Endothelial cell of umbilical vein (primary cell): ENCODE measurements at regions not wholly inside any gene's neighbourhood (a gene's known extent, or its start where the extent isn't known, plus 50 kb on each side); places are given as distances from the start of the nearest gene placed in this dataset.

ENCODE experiments used
- BruUV-seq: library from RNA; stranded (reverse); fragments of 400-500 nt; replicated peaks from 2 replicates; lab custom pipeline; 2021; lab: Mats Ljungman, UMichigan
- CTCF ChIA-PET: fragments of 300-600, 350-600 bp; sonication (Branson Sonifier 250); formaldehyde crosslinking; loops from one replicate; lab custom pipeline; 2021; ENCODE audit warnings: antibody characterized with exemption, inconsistent platforms; lab: Charles Lee
- POLR2A ChIA-PET: fragments of 300-600, 350-600 bp; sonication (Branson Sonifier 250); formaldehyde crosslinking; loops from one replicate; lab custom pipeline; 2021; ENCODE audit warnings: antibody characterized with exemption, inconsistent platforms; lab: Charles Lee
- DNase-seq: peaks from one replicate; pipeline ENCODE4 v3.0.0-alpha.2; 2011; ENCODE audit warnings: low read depth, low spot score
- FAIRE-seq: peaks from 2 replicates; lab custom pipeline; 2011; peaks lifted over from hg19 to GRCh38; lab: Jason Lieb, UNC
- H2AFZ ChIP-seq: 2 replicates; pipeline ENCODE4 v1.6.0; 2012; ENCODE audit warnings: low read depth, low read length, control low read depth, inconsistent platforms
- H3K27ac ChIP-seq: 2 replicates; pipeline ENCODE4 v1.5.1; 2011; ENCODE audit warnings: low read depth, mild to moderate bottlenecking, control low read depth, low read length, moderate library complexity; ENCODE audit not compliant: insufficient read depth
- H3K27me3 ChIP-seq, 2 experiments: 2 replicates each; pipeline versions ENCODE4 v1.6.0 to v1.6.1; 2011; ENCODE audit warnings: low read length in 2 of 2, mixed read lengths in 1 of 2; ENCODE audit not compliant: control insufficient read depth in 2 of 2, insufficient read depth in 2 of 2
- H3K36me3 ChIP-seq, 2 experiments: 2 replicates in 1 of 2; 3 replicates in 1 of 2; pipeline ENCODE4 v1.5.1; 2011; ENCODE audit warnings: low read length in 2 of 2, mild to moderate bottlenecking in 1 of 2, moderate library complexity in 1 of 2; ENCODE audit not compliant: control insufficient read depth in 2 of 2, insufficient read depth in 2 of 2; ENCODE audit errors: extremely low read depth in 1 of 2
- H3K4me1 ChIP-seq: 3 replicates; pipeline ENCODE4 v1.5.1; 2011; ENCODE audit warnings: mild to moderate bottlenecking, low read length; ENCODE audit not compliant: control insufficient read depth, insufficient read depth; ENCODE audit errors: extremely low read depth
- H3K4me2 ChIP-seq: 2 replicates; pipeline ENCODE4 v1.6.1; 2011; ENCODE audit warnings: low read length, control low read depth, mixed read lengths; ENCODE audit not compliant: insufficient read depth
- H3K4me3 ChIP-seq, 3 experiments: fragments of 200-600 bp in 1 of 3; sonication (generic), shearing (Covaris generic) in 1 of 3; replicated peaks in 1 of 3; 2 replicates each; pipeline ENCODE4 v1.5.1; 2011 to 2016; ENCODE audit warnings: control low read depth in 3 of 3, low read length in 3 of 3, mild to moderate bottlenecking in 2 of 3, inconsistent platforms in 1 of 3, low read depth in 1 of 3, moderate library complexity in 1 of 3; ENCODE audit not compliant: insufficient read depth in 1 of 3
- H3K79me2 ChIP-seq: 2 replicates; pipeline ENCODE4 v1.6.0; 2012; ENCODE audit warnings: low read length, inconsistent platforms; ENCODE audit not compliant: control insufficient read depth, insufficient read depth
- H3K9ac ChIP-seq: replicated peaks from 2 replicates; pipeline ENCODE3; 2011; ENCODE audit warnings: low read length, control low read depth; ENCODE audit not compliant: insufficient read depth; ENCODE audit errors: extremely low read depth
- H3K9me1 ChIP-seq: replicated peaks from 3 replicates; pipeline ENCODE4 v1.6.0; 2011; ENCODE audit warnings: mild to moderate bottlenecking, low read length; ENCODE audit not compliant: control insufficient read depth, insufficient read depth; ENCODE audit errors: extremely low read depth
- H3K9me3 ChIP-seq: replicated peaks from 2 replicates; pipeline ENCODE4 v1.5.1; 2012; ENCODE audit warnings: low read length, inconsistent platforms; ENCODE audit not compliant: control insufficient read depth, insufficient read depth
- H4K20me1 ChIP-seq: replicated peaks from 2 replicates; pipeline ENCODE3; 2011; ENCODE audit warnings: mild to moderate bottlenecking, low read length; ENCODE audit not compliant: control insufficient read depth, insufficient read depth; ENCODE audit errors: extremely low read depth
- EZH2 ChIP-seq: IDR thresholded peaks from 2 replicates; pipeline ENCODE4 v1.6.1; 2012; ENCODE audit warnings: borderline replicate concordance, low read depth, mild to moderate bottlenecking, moderate library complexity, low read length, inconsistent platforms; ENCODE audit not compliant: severe bottlenecking
- FOS ChIP-seq: IDR thresholded peaks from 2 replicates; pipeline ENCODE4 v1.6.1; 2011; ENCODE audit warnings: mild to moderate bottlenecking, low read length, moderate library complexity, borderline replicate concordance; ENCODE audit not compliant: insufficient read depth
- GATA2 ChIP-seq: IDR thresholded peaks from 2 replicates; pipeline ENCODE4 v1.7.0; 2011; ENCODE audit warnings: low read depth, mild to moderate bottlenecking, moderate library complexity, mixed read lengths, low read length; ENCODE audit not compliant: insufficient read length, insufficient read depth
- JUN ChIP-seq: IDR thresholded peaks from 2 replicates; pipeline ENCODE4 v1.6.1; 2011; ENCODE audit warnings: borderline replicate concordance, low read depth; ENCODE audit not compliant: insufficient read length, insufficient read depth
- MYC ChIP-seq: IDR thresholded peaks from one replicate; pipeline ENCODE4 v1.6.1; 2011; ENCODE audit warnings: mild to moderate bottlenecking, low read depth, low read length
- POLR2A ChIP-seq: IDR thresholded peaks from 2 replicates; pipeline ENCODE4 v1.6.1; 2012; ENCODE audit warnings: low read depth, mild to moderate bottlenecking, control low read depth, low read length
- POLR2AphosphoS5 ChIP-seq: IDR thresholded peaks from 2 replicates; pipeline ENCODE4 v1.6.1; 2012; ENCODE audit warnings: low read depth, mild to moderate bottlenecking, control low read depth, low read length, moderate library complexity; ENCODE audit not compliant: insufficient read depth
- dilution Hi-C: fragments of 300-500 bp; cut with MboI; formaldehyde crosslinking; loops from one replicate; pipeline ENCODE4 v1.15.0; 2019; ENCODE audit warnings: low sequenced_read_pairs; ENCODE audit not compliant: extremely low pct_ligation_motif_present
- intact Hi-C: fragments of 100-400 bp; cut with micrococcal nuclease; formaldehyde crosslinking; loops from one replicate; pipeline ENCODE4 v1.10.0; 2022
- TF ChIP-seq, protein P1 (sequence below): IDR thresholded peaks from 2 replicates; pipeline ENCODE4 v1.6.1; 2011; ENCODE audit not compliant: insufficient read depth, insufficient read length
- TF ChIP-seq, protein P2 (sequence below), 2 donors: IDR thresholded peaks; 1 replicate in 1 of 2; 2 replicates in 1 of 2; pipeline ENCODE4 v1.5.1; 2011; ENCODE audit warnings: low read length in 2 of 2, mild to moderate bottlenecking in 2 of 2, moderate library complexity in 2 of 2, control low read depth in 1 of 2, inconsistent platforms in 1 of 2, low read depth in 1 of 2; ENCODE audit not compliant: insufficient read depth in 1 of 2; ENCODE audit errors: extremely low read depth in 1 of 2

DNA sequence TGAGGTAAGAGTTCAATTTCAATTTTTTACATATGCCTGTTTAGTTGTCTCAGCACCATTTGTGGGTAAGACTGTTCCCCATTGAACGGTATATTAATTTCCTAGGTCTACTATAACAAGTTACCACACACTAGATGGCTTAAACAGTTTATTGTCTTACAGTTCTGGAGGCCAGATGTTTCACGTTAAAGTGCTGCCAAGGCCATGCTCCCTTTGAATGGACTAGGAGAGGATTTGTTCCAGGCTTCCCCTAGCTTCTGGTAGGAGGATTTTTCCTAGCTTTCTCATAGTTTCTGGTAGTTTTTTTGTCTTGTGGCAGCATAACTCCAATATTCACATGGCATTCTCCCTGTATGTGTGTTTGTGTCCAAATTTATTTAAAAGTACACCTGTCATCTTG lies 149.3 kb upstream of the CYSLTR1 start:
- Histone ChIP-seq H3K9me1 (no peaks in the 10 kb centered on the region), H3K4me2 (no peak overlapping the region), H3K4me1 (no peaks in the 10 kb centered on the region), H3K36me3 (no peaks in the 10 kb centered on the region), H3K79me2 (no peaks in the 10 kb centered on the region), H3K27me3 (no peaks in the 10 kb centered on the region), H3K9ac (no peak overlapping the region), H3K27ac (no peak overlapping the region), H4K20me1 (no peaks in the 10 kb centered on the region), H3K4me3 (no peak overlapping the region), H2AFZ (no peak overlapping the region), H3K9me3 (no peaks in the 10 kb centered on the region)
- ChIA-PET CTCF (no interaction called here), POLR2A (no interaction called here)
- TF ChIP-seq, protein P1, sequence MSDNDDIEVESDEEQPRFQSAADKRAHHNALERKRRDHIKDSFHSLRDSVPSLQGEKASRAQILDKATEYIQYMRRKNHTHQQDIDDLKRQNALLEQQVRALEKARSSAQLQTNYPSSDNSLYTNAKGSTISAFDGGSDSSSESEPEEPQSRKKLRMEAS = no peak
- TF ChIP-seq MYC (no peak), EZH2 (no peak), GATA2 (no peak), POLR2A (no peak), POLR2AphosphoS5 (no peak), FOS (no peak), JUN (no peak)
- TF ChIP-seq, protein P2, sequence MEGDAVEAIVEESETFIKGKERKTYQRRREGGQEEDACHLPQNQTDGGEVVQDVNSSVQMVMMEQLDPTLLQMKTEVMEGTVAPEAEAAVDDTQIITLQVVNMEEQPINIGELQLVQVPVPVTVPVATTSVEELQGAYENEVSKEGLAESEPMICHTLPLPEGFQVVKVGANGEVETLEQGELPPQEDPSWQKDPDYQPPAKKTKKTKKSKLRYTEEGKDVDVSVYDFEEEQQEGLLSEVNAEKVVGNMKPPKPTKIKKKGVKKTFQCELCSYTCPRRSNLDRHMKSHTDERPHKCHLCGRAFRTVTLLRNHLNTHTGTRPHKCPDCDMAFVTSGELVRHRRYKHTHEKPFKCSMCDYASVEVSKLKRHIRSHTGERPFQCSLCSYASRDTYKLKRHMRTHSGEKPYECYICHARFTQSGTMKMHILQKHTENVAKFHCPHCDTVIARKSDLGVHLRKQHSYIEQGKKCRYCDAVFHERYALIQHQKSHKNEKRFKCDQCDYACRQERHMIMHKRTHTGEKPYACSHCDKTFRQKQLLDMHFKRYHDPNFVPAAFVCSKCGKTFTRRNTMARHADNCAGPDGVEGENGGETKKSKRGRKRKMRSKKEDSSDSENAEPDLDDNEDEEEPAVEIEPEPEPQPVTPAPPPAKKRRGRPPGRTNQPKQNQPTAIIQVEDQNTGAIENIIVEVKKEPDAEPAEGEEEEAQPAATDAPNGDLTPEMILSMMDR (IDR thresholded peaks at IDR 0.05; ENCODE audit: extremely low read depth in 1 of 2, insufficient read depth in 1 of 2, low read depth in 1 of 2, low read length in 2 of 2) = no peak
- FAIRE-seq (no peak), DNase-seq (no peak)
- no TSS peak for BruUV-seq
- intact Hi-C loops = no loop called here
- dilution Hi-C loops = no loop called here
